Pancreas (tissue), 10 donors: ENCODE measurements at regions not wholly inside any gene's neighbourhood (a gene's known extent, or its start where the extent isn't known, plus 50 kb on each side); places are given as distances from the start of the nearest gene placed in this dataset.

Experiments used
- ATAC-seq, 4 donors: fragments of 200-7000 bp; cut with Tn5 transposase; one replicate each; pipeline versions ENCODE4 v1.8.0 to v1.9.1; 2020; ENCODE audit warnings: mild to moderate bottlenecking in 4 of 4, moderate library complexity in 4 of 4
- DNase-seq, 6 donors: peaks; one replicate each; pipeline ENCODE4 v3.0.0-alpha.2; 2020
- FAIRE-seq: peaks from 2 replicates; lab custom pipeline; 2012; peaks lifted over from hg19 to GRCh38; lab: Jason Lieb, UNC
- H3K27ac ChIP-seq, 4 donors: fragments of 200-600 bp; sonication (generic); 1 replicate in 3 of 4; 2 replicates in 1 of 4; pipeline versions ENCODE4 v1.5.0 to v1.8.0; 2020
- H3K27me3 ChIP-seq, 4 donors: fragments of 200-600 bp; one replicate each; pipeline ENCODE4 v1.8.0; 2021
- H3K36me3 ChIP-seq, 3 donors: fragments of 200-600 bp; sonication (generic) in 1 of 3; one replicate each; pipeline versions ENCODE4 v1.5.0 to v1.8.0; 2020 to 2021
- H3K4me1 ChIP-seq, 3 donors: fragments of 200-600 bp; one replicate each; pipeline ENCODE4 v1.8.0; 2021
- H3K4me3 ChIP-seq, 4 donors: fragments of 200-600 bp; sonication (generic) in 2 of 4; one replicate each; pipeline versions ENCODE4 v1.5.0 to v1.8.0; 2020 to 2021
- H3K9me3 ChIP-seq, 4 donors: fragments of 200-600 bp; one replicate each; pipeline ENCODE4 v1.8.0; 2021
- WGBS, 2 donors: extraction: QIAGEN DNeasy Blood & Tissue Kit; methylation state at CpG; one replicate each; pipeline ENCODE4 v1.1.7; 2013; 5-methylcytosine and 5-hydroxymethylcytosine counted together
- intact Hi-C, 3 donors: fragments of 100-400 bp; cut with DNase I; formaldehyde crosslinking; loops; one replicate each; pipeline versions ENCODE4 v1.11.1 to v1.14.2; 2022
- TF ChIP-seq, protein P1 (sequence below), 4 donors: fragments of 200-600 bp; sonication (generic) in 3 of 4; IDR thresholded peaks; one replicate each; pipeline versions ENCODE4 v1.5.0 to v1.8.0; 2021; ENCODE audit warnings: antibody characterized with exemption in 4 of 4
- donor health status: healthy with polysubstance abuse.
- donor health status: DM: no; HTN: no; CAD: no; lungs with moderate emphysema.
- donor health status: DM: no; HTN: no; CAD: no.
- donor health status: control.
- donor health status: control.
- donor health status: Bipolar disorder and iron deficiency.
- donor health status: DM: yes; HTN: yes; CAD: no.
- donor health status: DM: no; HTN: no; CAD: no.
- donor health status: DM: no; HTN: no; CAD: no.
- donor health status: DM: yes; HTN: yes; CAD: no.

- Histone ChIP-seq H3K4me3 (no peak overlapping the region), H3K36me3 (no peaks in the 10 kb centered on the region), H3K27me3 (no peaks in the 10 kb centered on the region), H3K27ac (no peak overlapping the region), H3K4me1 (no peaks in the 10 kb centered on the region), H3K9me3 (no peaks in the 10 kb centered on the region)
- 43 to 60% methylated on average over 1 of the region's 1 CpG for WGBS, 2 donors
- no peak for FAIRE-seq
- intact Hi-C loops, result no loop called here
- TF ChIP-seq, protein P1, sequence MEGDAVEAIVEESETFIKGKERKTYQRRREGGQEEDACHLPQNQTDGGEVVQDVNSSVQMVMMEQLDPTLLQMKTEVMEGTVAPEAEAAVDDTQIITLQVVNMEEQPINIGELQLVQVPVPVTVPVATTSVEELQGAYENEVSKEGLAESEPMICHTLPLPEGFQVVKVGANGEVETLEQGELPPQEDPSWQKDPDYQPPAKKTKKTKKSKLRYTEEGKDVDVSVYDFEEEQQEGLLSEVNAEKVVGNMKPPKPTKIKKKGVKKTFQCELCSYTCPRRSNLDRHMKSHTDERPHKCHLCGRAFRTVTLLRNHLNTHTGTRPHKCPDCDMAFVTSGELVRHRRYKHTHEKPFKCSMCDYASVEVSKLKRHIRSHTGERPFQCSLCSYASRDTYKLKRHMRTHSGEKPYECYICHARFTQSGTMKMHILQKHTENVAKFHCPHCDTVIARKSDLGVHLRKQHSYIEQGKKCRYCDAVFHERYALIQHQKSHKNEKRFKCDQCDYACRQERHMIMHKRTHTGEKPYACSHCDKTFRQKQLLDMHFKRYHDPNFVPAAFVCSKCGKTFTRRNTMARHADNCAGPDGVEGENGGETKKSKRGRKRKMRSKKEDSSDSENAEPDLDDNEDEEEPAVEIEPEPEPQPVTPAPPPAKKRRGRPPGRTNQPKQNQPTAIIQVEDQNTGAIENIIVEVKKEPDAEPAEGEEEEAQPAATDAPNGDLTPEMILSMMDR (IDR thresholded peaks at IDR 0.05), result no peak
- no peak for ATAC-seq
- DNase-seq, result no peak
These were observed 76.0 kb downstream of the FAM124B start for GRCh38 chr2:224325941-224326340.

DNA sequence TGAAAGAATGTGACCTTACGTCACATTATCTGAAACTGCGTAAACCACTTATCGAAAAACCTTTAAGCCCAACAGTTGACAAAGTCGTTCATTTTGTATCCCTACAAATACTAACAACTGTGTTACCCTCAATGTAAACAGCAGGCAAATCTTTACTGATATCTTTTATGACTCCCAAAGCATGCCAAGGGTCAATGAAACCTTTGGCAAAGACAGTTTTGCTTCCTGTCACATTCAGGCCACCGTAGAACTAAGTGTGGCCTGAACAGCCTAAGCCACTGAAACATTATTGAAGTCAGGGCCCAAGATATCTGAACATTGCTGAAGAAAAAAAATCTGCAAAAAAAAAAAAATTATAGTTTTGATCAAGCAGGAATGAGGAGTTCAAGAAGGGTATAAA lies 77.3 kb downstream of the FAM124B start:
- H3K27me3 ChIP-seq, result no peaks in the 10 kb centered on the region
- FAIRE-seq (no peak), DNase-seq (no peak), ATAC-seq (no peak)
- intact Hi-C loops, result no loop called here
- H3K4me1 ChIP-seq, result no peaks in the 10 kb centered on the region
- H3K27ac ChIP-seq, result no peak overlapping the region
- no peaks in the 10 kb centered on the region for H3K36me3 ChIP-seq
- H3K4me3 ChIP-seq, result no peak overlapping the region
- H3K9me3 ChIP-seq, result no peaks in the 10 kb centered on the region
- TF ChIP-seq, protein P1 (IDR thresholded peaks at IDR 0.05), result no peak
- WGBS, 2 donors, result 74 to 78% methylated on average over 5 of the region's 5 CpGs

GRCh38 chr2:224320660-224321059 lies 81.2 kb downstream of the FAM124B start:
- Histone ChIP-seq H3K4me3 (no peak overlapping the region), H3K36me3 (no peaks in the 10 kb centered on the region), H3K9me3 (no peaks in the 10 kb centered on the region), H3K27me3 (no peaks in the 10 kb centered on the region), H3K4me1 (no peaks in the 10 kb centered on the region), H3K27ac (no peak overlapping the region)
- intact Hi-C loops, result no loop called here
- TF ChIP-seq, protein P1 (IDR thresholded peaks at IDR 0.05), result no peak
- WGBS, 2 donors, result 39 to 46% methylated on average over 1 of the region's 1 CpG
- FAIRE-seq, result no peak
- no peak for ATAC-seq
- DNase-seq, result no peak

GRCh38 chr2:224319750-224320149 lies 82.2 kb downstream of the FAM124B start:
- Histone ChIP-seq H3K27ac (no peak overlapping the region), H3K27me3 (no peaks in the 10 kb centered on the region), H3K36me3 (no peaks in the 10 kb centered on the region), H3K4me3 (no peak overlapping the region), H3K9me3 (no peaks in the 10 kb centered on the region), H3K4me1 (no peaks in the 10 kb centered on the region)
- FAIRE-seq (no peak), ATAC-seq (no peak), DNase-seq (no peak)
- TF ChIP-seq, protein P1 (IDR thresholded peaks at IDR 0.05), result no peak
- intact Hi-C loops, result no loop called here
- 52 to 53% methylated on average over 5 of the region's 5 CpGs for WGBS, 2 donors

- no peak for DNase-seq
- H3K36me3 ChIP-seq, result no peaks in the 10 kb centered on the region
- FAIRE-seq, result no peak
- no peaks in the 10 kb centered on the region for H3K27me3 ChIP-seq
- WGBS, 2 donors, result 47 to 66% methylated on average over 3 of the region's 3 CpGs
- no peak overlapping the region for H3K27ac ChIP-seq
- no peak overlapping the region for H3K4me3 ChIP-seq
- intact Hi-C loops, result no loop called here
- H3K9me3 ChIP-seq, result no peaks in the 10 kb centered on the region
- TF ChIP-seq, protein P1 (IDR thresholded peaks at IDR 0.05), result no peak
- no peaks in the 10 kb centered on the region for H3K4me1 ChIP-seq
- ATAC-seq, result no peak
These were observed 89.2 kb downstream of the FAM124B start for GRCh38 chr2:224312741-224313140.
